ENCODE measurements at regions not wholly inside any gene's neighbourhood (a gene's known extent, or its start where the extent isn't known, plus 50 kb on each side); places are given as distances from the start of the nearest gene placed in this dataset.
A peak's percentile ranks its signal among the peaks of the same experiment; 100 is the strongest.

GRCh38 chr10:27451054-27451453 is 53.0 kb upstream of the RAB18 start:
- no peak for TF ChIP-seq CTCF (IDR thresholded peaks at IDR 0.05)

DNA sequence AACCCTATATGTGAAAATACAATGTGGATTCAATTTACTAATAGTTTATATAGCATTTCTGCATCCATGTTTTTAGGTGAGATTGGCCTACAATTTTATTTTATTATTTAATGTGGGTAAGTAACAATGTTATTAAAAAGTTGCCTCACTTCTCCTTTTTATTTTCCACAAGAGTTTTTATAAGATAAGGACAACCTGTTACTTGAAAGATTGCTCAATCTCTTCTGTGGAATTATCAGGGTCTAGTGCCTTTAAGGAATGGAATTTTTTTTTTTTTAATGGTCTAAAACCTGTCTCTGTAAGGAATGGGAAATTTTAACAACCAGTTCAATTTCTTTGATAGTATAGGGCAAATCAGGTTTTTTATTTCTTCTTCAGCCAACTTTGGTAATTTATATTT is 53.9 kb upstream of the RAB18 start:
- no peak for TF ChIP-seq CTCF (IDR thresholded peaks at IDR 0.05)

GRCh38 chr10:27449571-27449970 is 54.5 kb upstream of the RAB18 start:
- TF ChIP-seq CTCF (IDR thresholded peaks at IDR 0.05): no peak

DNA sequence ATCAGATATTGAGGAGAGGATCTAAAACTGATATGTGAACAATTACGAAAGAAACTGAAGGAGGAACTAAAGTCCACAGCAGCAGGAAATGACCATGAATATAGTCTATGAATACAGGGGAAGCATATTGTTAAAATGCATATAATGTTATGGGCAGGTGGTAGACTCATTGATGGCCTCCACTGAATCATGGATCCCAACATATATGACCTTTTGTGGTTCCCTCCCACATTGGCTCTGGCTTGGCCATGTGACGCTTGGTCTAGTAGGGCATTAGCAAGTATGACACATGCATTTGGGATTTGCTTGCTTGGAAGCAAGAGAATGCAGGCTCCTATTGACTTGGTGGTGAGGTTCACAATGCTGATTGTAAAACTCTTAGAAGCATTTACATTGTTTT is 55.2 kb upstream of the RAB18 start:
- no peak for TF ChIP-seq CTCF (IDR thresholded peaks at IDR 0.05)

GRCh38 chr10:27447540-27447939 is 56.6 kb upstream of the RAB18 start:
- TF ChIP-seq CTCF (IDR thresholded peaks at IDR 0.05): no peak

- TF ChIP-seq CTCF (IDR thresholded peaks at IDR 0.05): peak; percentile 57
Measured at GRCh38 chr10:27446091-27446918, 57.8 kb upstream of the RAB18 start.

- no peak for TF ChIP-seq CTCF (IDR thresholded peaks at IDR 0.05)
Measured at GRCh38 chr10:27445070-27445469, 59.0 kb upstream of the RAB18 start.

GRCh38 chr10:27440478-27440877 is 63.6 kb upstream of the RAB18 start:
- TF ChIP-seq CTCF (IDR thresholded peaks at IDR 0.05): no peak
